ENCODE measurements at regions not wholly inside any gene's neighbourhood (a gene's known extent, or its start where the extent isn't known, plus 50 kb on each side); places are given as distances from the start of the nearest gene placed in this dataset.

DNA sequence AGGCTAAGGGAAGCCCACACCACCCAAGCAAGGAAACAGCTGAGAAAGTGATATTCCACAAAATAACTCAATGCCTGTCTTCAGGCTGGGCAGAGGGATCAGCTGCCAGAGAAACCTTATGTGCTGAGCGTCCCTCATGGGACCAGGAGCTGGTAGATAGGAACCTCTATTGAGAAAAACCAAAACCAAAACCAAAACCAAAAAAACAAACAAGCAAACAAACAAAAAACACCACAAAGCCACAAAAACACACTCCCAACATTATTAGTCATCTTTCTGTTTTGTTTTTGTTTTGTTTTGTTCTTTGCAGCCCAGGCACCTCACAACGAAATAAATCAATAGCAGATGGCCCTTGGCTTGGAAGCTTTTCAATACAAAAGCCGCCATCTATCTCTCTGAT lies 760.8 kb upstream of the CELF2 start:
- TF ChIP-seq, protein P1, sequence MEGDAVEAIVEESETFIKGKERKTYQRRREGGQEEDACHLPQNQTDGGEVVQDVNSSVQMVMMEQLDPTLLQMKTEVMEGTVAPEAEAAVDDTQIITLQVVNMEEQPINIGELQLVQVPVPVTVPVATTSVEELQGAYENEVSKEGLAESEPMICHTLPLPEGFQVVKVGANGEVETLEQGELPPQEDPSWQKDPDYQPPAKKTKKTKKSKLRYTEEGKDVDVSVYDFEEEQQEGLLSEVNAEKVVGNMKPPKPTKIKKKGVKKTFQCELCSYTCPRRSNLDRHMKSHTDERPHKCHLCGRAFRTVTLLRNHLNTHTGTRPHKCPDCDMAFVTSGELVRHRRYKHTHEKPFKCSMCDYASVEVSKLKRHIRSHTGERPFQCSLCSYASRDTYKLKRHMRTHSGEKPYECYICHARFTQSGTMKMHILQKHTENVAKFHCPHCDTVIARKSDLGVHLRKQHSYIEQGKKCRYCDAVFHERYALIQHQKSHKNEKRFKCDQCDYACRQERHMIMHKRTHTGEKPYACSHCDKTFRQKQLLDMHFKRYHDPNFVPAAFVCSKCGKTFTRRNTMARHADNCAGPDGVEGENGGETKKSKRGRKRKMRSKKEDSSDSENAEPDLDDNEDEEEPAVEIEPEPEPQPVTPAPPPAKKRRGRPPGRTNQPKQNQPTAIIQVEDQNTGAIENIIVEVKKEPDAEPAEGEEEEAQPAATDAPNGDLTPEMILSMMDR (IDR thresholded peaks at IDR 0.05 in 2 of 3, conservative IDR thresholded peaks at IDR 0.05 in 1 of 3; ENCODE audit: control insufficient read depth in 2 of 3, extremely low read depth in 1 of 3, insufficient read depth in 1 of 3, low read depth in 3 of 3, low read length in 3 of 3) = no peak
- TF ChIP-seq ESRRA (IDR thresholded peaks at IDR 0.05; ENCODE audit: low read length) (no peak), CEBPB (IDR thresholded peaks at IDR 0.05; ENCODE audit: borderline replicate concordance in 1 of 2, low read depth in 2 of 2, low read length in 2 of 2) (no peak), BRCA1 (IDR thresholded peaks at IDR 0.05; ENCODE audit: low read depth, low read length) (no peak), JUNB (IDR thresholded peaks at IDR 0.05) (no peak), ATF7 (IDR thresholded peaks at IDR 0.05; ENCODE audit: low read depth) (no peak), WRNIP1 (IDR thresholded peaks at IDR 0.05; ENCODE audit: borderline replicate concordance, low read depth, low read length) (no peak), GABPA (IDR thresholded peaks at IDR 0.05; ENCODE audit: low read depth) (no peak), TARDBP (IDR thresholded peaks at IDR 0.05; ENCODE audit: borderline replicate concordance) (no peak), ZSCAN29 (IDR thresholded peaks at IDR 0.05) (no peak), RAD51 (IDR thresholded peaks at IDR 0.05) (no peak)
- TF ChIP-seq, protein P2, sequence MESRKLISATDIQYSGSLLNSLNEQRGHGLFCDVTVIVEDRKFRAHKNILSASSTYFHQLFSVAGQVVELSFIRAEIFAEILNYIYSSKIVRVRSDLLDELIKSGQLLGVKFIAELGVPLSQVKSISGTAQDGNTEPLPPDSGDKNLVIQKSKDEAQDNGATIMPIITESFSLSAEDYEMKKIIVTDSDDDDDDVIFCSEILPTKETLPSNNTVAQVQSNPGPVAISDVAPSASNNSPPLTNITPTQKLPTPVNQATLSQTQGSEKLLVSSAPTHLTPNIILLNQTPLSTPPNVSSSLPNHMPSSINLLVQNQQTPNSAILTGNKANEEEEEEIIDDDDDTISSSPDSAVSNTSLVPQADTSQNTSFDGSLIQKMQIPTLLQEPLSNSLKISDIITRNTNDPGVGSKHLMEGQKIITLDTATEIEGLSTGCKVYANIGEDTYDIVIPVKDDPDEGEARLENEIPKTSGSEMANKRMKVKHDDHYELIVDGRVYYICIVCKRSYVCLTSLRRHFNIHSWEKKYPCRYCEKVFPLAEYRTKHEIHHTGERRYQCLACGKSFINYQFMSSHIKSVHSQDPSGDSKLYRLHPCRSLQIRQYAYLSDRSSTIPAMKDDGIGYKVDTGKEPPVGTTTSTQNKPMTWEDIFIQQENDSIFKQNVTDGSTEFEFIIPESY (IDR thresholded peaks at IDR 0.05) = no peak
